Stomach (tissue), 8 donors: ENCODE measurements at regions not wholly inside any gene's neighbourhood (a gene's known extent, or its start where the extent isn't known, plus 50 kb on each side); places are given as distances from the start of the nearest gene placed in this dataset.

ENCODE experiments used
- DNase-seq, 2 donors: peaks; one replicate each; pipeline versions ENCODE4 v3.0.0 to v3.0.0-alpha.2; 2013 to 2019
- H3K27ac ChIP-seq, 5 donors: fragments of 200-600 bp in 4 of 5; sonication (generic) in 4 of 5; one replicate each; pipeline ENCODE4 v1.5.1; 2013 to 2019; ENCODE audit warnings: mild to moderate bottlenecking in 1 of 5, moderate library complexity in 1 of 5
- H3K27me3 ChIP-seq, 3 donors: fragments of 200-600 bp; sonication (generic); one replicate each; pipeline ENCODE4 v1.5.1; 2017 to 2019; ENCODE audit warnings: mixed run types in 1 of 3
- H3K36me3 ChIP-seq, 4 donors: fragments of 200-600 bp; sonication (generic); 1 replicate in 3 of 4; 2 replicates in 1 of 4; pipeline ENCODE4 v1.5.1; 2016 to 2019
- H3K4me1 ChIP-seq, 4 donors: fragments of 200-600 bp; sonication (generic); one replicate each; pipeline ENCODE4 v1.5.1; 2016 to 2019
- H3K4me3 ChIP-seq, 4 donors: fragments of 200-600 bp; sonication (generic) in 3 of 4; one replicate each; pipeline ENCODE4 v1.5.1; 2016 to 2019; ENCODE audit warnings: mild to moderate bottlenecking in 1 of 4
- H3K9me3 ChIP-seq, 4 donors: fragments of 200-600 bp; sonication (generic); one replicate each; pipeline ENCODE4 v1.5.1; 2016 to 2019
- EP300 ChIP-seq: sonication (generic); formaldehyde crosslinking; IDR thresholded peaks from one replicate; pipeline ENCODE4 v1.6.1; 2017; ENCODE audit warnings: antibody characterized with exemption
- POLR2A ChIP-seq, 4 donors: fragments of 450-650 bp; IDR thresholded peaks; one replicate each; pipeline ENCODE4 v1.6.1; 2016; ENCODE audit warnings: antibody characterized with exemption in 4 of 4, control low read depth in 2 of 4, mild to moderate bottlenecking in 1 of 4, moderate library complexity in 1 of 4
- POLR2AphosphoS5 ChIP-seq, 3 donors: sonication (generic); formaldehyde crosslinking; IDR thresholded peaks; one replicate each; pipeline ENCODE4 v1.6.1; 2016; ENCODE audit warnings: antibody characterized with exemption in 3 of 3
- WGBS, 5 donors: extraction: QIAGEN DNeasy Blood & Tissue Kit in 3 of 5; methylation state at CpG; one replicate each; pipeline versions ENCODE4 v1.1.5 to v1.1.7; 2013 to 2018; 5-methylcytosine and 5-hydroxymethylcytosine counted together
- intact Hi-C: fragments of 100-400 bp; cut with DNase I; formaldehyde crosslinking; loops from one replicate; pipeline ENCODE4 v1.15.1; 2023; ENCODE audit warnings: low total_unique reads
- TF ChIP-seq, protein P1 (sequence below), 7 experiments: fragments of 450-650 bp in 4 of 7; fragments of 200-600 bp in 3 of 7; sonication (generic) in 3 of 7; IDR thresholded peaks; one replicate each; pipeline ENCODE4 v1.5.1; 2016 to 2019; ENCODE audit warnings: antibody characterized with exemption in 7 of 7, control low read depth in 2 of 7, mild to moderate bottlenecking in 1 of 7
- donor health status: healthy with polysubstance abuse.
- donor health status: Bipolar disorder and iron deficiency.
- donor health status: healthy.

- no peak for DNase-seq
- intact Hi-C loops = no loop called here
- no peaks in the 10 kb centered on the region for H3K36me3 ChIP-seq
- H3K4me1 ChIP-seq = no peaks in the 10 kb centered on the region
- H3K27ac ChIP-seq = no peak overlapping the region
- TF ChIP-seq POLR2A (IDR thresholded peaks at IDR 0.05) (no peak), POLR2AphosphoS5 (IDR thresholded peaks at IDR 0.05) (no peak), EP300 (no peak)
- H3K4me3 ChIP-seq = no peak overlapping the region
- no peaks in the 10 kb centered on the region for H3K27me3 ChIP-seq
- peaks cover 0 to under 1% (median 0%) of the 10 kb centered on the region in 4 donors for H3K9me3 ChIP-seq
Observed at GRCh38 chr5:82563745-82564144, 285.6 kb upstream of the RPS23 start.

- Histone ChIP-seq H3K9me3 (peaks cover 0 to 3% (median 0%) of the 10 kb centered on the region in 4 donors), H3K4me1 (no peaks in the 10 kb centered on the region), H3K4me3 (no peak overlapping the region), H3K36me3 (no peaks in the 10 kb centered on the region), H3K27ac (no peak overlapping the region), H3K27me3 (no peaks in the 10 kb centered on the region)
- intact Hi-C loops = no loop called here
- 60 to 78% (median 69%) methylated on average over 6 of the region's 6 CpGs for WGBS, 5 donors
- peak in 1 of 2 donors; percentile 9 for DNase-seq
- TF ChIP-seq EP300 (no peak), POLR2AphosphoS5 (IDR thresholded peaks at IDR 0.05) (no peak)
- TF ChIP-seq, protein P1, sequence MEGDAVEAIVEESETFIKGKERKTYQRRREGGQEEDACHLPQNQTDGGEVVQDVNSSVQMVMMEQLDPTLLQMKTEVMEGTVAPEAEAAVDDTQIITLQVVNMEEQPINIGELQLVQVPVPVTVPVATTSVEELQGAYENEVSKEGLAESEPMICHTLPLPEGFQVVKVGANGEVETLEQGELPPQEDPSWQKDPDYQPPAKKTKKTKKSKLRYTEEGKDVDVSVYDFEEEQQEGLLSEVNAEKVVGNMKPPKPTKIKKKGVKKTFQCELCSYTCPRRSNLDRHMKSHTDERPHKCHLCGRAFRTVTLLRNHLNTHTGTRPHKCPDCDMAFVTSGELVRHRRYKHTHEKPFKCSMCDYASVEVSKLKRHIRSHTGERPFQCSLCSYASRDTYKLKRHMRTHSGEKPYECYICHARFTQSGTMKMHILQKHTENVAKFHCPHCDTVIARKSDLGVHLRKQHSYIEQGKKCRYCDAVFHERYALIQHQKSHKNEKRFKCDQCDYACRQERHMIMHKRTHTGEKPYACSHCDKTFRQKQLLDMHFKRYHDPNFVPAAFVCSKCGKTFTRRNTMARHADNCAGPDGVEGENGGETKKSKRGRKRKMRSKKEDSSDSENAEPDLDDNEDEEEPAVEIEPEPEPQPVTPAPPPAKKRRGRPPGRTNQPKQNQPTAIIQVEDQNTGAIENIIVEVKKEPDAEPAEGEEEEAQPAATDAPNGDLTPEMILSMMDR (IDR thresholded peaks at IDR 0.05) = no peak
Observed at GRCh38 chr5:82562696-82563240, 284.6 kb upstream of the RPS23 start.

DNA sequence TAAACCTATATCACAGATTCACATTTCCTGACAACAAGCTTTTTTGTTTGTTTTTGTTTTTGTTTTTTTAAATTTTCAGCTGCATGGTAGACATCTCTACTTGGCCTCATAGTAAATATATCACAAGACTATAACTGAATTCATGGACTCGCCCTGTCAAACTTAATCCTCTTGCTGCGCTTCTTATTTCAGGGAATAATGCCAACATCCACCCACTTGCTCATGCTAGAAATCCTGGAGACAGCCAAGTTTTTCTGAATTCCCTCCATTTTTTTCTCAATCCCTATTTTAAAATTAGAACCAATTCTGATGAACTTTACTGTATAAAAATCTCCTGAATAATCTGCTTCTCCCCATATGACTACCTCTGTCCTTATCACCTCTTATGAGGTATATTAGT, 283.6 kb upstream of the RPS23 start:
- H3K9me3 ChIP-seq = peaks cover 0 to 3% (median 0%) of the 10 kb centered on the region in 4 donors
- H3K27me3 ChIP-seq = no peaks in the 10 kb centered on the region
- WGBS, 5 donors = 55 to 76% (median 70%) methylated on average over 2 of the region's 2 CpGs
- DNase-seq = peak in 1 of 2 donors; percentile 56
- no peak overlapping the region for H3K4me3 ChIP-seq
- TF ChIP-seq EP300 (no peak), POLR2AphosphoS5 (IDR thresholded peaks at IDR 0.05) (no peak), POLR2A (IDR thresholded peaks at IDR 0.05) (no peak)
- TF ChIP-seq, protein P1 (IDR thresholded peaks at IDR 0.05) = no peak
- no peaks in the 10 kb centered on the region for H3K4me1 ChIP-seq
- no peaks in the 10 kb centered on the region for H3K36me3 ChIP-seq
- H3K27ac ChIP-seq = no peak overlapping the region
- intact Hi-C loops = no loop called here

DNA sequence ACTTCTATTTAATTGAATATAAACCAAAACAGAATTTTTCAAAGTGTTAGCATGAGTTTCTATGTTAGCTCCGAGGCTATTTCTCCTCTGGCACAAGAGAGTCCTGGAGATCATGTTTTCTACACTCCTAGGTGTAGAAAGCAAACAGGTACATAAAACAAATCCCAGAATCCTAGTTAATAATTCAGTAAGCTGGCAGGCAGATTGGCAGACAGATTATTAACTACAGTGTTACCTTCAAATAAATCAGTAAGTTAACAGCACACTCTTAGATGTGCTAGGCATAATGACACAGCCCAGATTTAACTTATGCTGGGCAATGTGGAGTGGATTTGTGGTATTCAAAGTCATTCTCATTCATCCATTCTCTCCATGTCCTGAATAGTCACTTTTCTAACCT, 282.8 kb upstream of the RPS23 start:
- Histone ChIP-seq H3K27me3 (no peaks in the 10 kb centered on the region), H3K4me3 (no peak overlapping the region), H3K4me1 (no peaks in the 10 kb centered on the region), H3K36me3 (no peaks in the 10 kb centered on the region), H3K9me3 (peaks cover 0 to 3% (median 0%) of the 10 kb centered on the region in 4 donors), H3K27ac (no peak overlapping the region)
- 23 to 42% (median 39%) methylated on average over 1 of the region's 1 CpG for WGBS, 5 donors
- TF ChIP-seq EP300 (no peak), POLR2AphosphoS5 (IDR thresholded peaks at IDR 0.05) (no peak), POLR2A (IDR thresholded peaks at IDR 0.05) (no peak)
- TF ChIP-seq, protein P1 (IDR thresholded peaks at IDR 0.05) = no peak
- intact Hi-C loops = no loop called here
- peak in 1 of 2 donors; percentile 6 for DNase-seq

- Histone ChIP-seq H3K36me3 (no peaks in the 10 kb centered on the region), H3K4me1 (no peaks in the 10 kb centered on the region), H3K4me3 (no peak overlapping the region), H3K27ac (no peak overlapping the region), H3K9me3 (peaks cover 0 to 3% (median 0%) of the 10 kb centered on the region in 4 donors), H3K27me3 (no peaks in the 10 kb centered on the region)
- DNase-seq = peak in 1 of 2 donors; percentile 19
- intact Hi-C loops = no loop called here
- WGBS, 5 donors = 63 to 76% (median 74%) methylated on average over 4 of the region's 4 CpGs
- TF ChIP-seq, protein P1 (IDR thresholded peaks at IDR 0.05) = no peak
- TF ChIP-seq POLR2A (IDR thresholded peaks at IDR 0.05) (no peak), POLR2AphosphoS5 (IDR thresholded peaks at IDR 0.05) (no peak), EP300 (no peak)
Observed at GRCh38 chr5:82560561-82560960, 282.4 kb upstream of the RPS23 start.
